ENCODE measurements at regions not wholly inside any gene's neighbourhood (a gene's known extent, or its start where the extent isn't known, plus 50 kb on each side); places are given as distances from the start of the nearest gene placed in this dataset.

DNA sequence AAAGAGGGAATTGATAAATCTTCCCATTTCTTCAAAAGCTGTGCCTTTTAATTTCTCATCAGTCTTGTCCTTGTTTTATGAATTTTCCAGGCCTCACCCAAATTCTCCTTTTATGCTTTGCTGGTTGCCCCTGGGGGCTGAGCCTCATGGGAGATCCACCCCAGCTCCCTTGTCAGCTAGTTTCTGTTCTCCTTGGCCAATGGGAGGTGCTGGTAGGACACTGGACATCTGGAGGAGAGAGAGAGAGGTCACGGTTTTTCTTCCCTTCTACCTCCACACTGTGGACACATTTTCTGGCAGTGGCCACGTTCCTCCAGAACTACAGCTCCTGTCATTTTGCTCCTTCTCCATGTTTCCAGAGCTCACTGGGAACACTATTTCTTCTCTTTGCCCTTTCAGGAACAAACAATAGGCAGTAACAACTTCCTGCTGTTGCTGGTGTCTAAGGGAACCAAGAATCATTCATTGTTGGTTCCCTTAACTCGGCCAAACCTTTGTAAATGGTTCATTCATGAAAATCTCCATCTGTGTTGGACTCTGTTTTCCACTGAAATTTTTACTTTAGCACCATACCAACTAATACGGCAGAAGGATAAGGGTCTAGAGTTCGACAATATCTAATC, 334.5 kb downstream of the GPAT3 start:
- TF ChIP-seq CTCF (IDR thresholded peaks at IDR 0.05), result no peak
- TF ChIP-seq SIN3A (IDR thresholded peaks at IDR 0.05; ENCODE audit: borderline replicate concordance, insufficient read depth, low read depth, low read length), result no peak
- TF ChIP-seq REST (IDR thresholded peaks at IDR 0.05; ENCODE audit: insufficient read depth in 1 of 2, low read depth in 2 of 2, low read length in 1 of 2), result no peak
- TF ChIP-seq POLR2AphosphoS5 (IDR thresholded peaks at IDR 0.05; ENCODE audit: low read depth, low read length), result no peak
- no peak for TF ChIP-seq TCF7L2 (IDR thresholded peaks at IDR 0.05; ENCODE audit: low read depth, low read length)
